ENCODE measurements at regions not wholly inside any gene's neighbourhood (a gene's known extent, or its start where the extent isn't known, plus 50 kb on each side); places are given as distances from the start of the nearest gene placed in this dataset.
"Not testable (repeated sequence)": the region's sequence is repeated elsewhere in the genome, so short reads cannot be mapped to it uniquely, and the experiment has no call there.

- Histone ChIP-seq H3K4me2 (ENCODE audit: low read depth, low read length, poor library complexity, severe bottlenecking) (no peak overlapping the region), H4K20me1 (ENCODE audit: insufficient read depth, low read depth, low read length) (no peaks in the 10 kb centered on the region), H3K4me1 (ENCODE audit: low read length) (no peaks in the 10 kb centered on the region), H3K4me3 (ENCODE audit: low read length) (no peak overlapping the region), H3K36me3 (ENCODE audit: insufficient read depth, low read length) (no peaks in the 10 kb centered on the region), H3K9me3 (ENCODE audit: low read length) (no peaks in the 10 kb centered on the region), H3K9me2 (replicated peaks; ENCODE audit: insufficient read depth, low read length) (no peaks in the 10 kb centered on the region), H3K79me2 (ENCODE audit: low read length) (no peaks in the 10 kb centered on the region), H3K27me3 (ENCODE audit: low read length) (no peaks in the 10 kb centered on the region), H3K9ac (ENCODE audit: low read length) (no peak overlapping the region), H2AFZ (ENCODE audit: low read length) (no peak overlapping the region), H3K27ac (ENCODE audit: low read length) (no peak overlapping the region)
- no peak for DNase-seq
These were observed 291.6 kb upstream of the CELF2 start for GRCh38 chr10:10726101-10726500.

DNA sequence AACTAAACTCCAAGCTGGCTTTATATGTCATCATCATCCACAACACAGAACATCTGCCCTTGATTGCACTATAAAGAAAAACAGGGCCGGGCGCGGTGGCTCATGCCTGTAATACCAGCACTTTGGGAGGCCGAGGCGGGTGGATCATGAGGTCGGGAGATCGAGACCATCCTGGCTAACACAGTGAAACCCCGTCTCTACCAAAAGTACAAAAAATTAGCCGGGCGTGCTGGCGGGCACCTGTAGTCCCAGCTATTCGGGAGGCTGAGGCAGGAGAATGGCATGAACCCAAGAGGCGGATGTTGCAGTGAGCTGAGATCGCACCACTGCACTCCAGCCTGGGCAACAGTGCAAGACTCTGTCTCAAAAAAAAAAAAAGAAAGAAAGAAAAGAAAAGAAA is 290.3 kb upstream of the CELF2 start:
- H3K9me3 ChIP-seq (ENCODE audit: low read length) = not testable (repeated sequence)

DNA sequence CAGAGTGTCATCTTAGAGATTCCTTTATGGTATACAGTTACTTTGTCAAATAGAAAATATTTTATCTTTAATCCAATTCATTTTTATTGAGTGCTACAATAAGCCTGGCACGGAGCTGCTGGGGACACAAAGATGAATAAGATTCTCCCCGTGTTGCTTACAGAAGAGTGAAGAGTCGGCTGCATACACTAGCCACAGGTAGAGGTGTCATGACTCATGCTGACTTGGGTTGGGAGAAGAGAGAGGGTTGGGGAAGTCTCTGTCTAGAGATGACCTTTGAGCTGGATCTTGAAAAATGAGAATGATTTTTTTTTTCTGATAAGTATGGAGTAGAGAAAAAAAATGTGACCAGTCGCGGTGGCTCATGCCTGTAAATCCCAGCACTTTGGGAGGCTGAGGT is 289.9 kb upstream of the CELF2 start:
- no peaks in the 10 kb centered on the region for H3K4me1 ChIP-seq (ENCODE audit: low read length)
- no peaks in the 10 kb centered on the region for H4K20me1 ChIP-seq (ENCODE audit: insufficient read depth, low read depth, low read length)
- H3K36me3 ChIP-seq (ENCODE audit: insufficient read depth, low read length) = no peaks in the 10 kb centered on the region
- H3K27ac ChIP-seq (ENCODE audit: low read length) = no peak overlapping the region
- H3K9ac ChIP-seq (ENCODE audit: low read length) = no peak overlapping the region
- H3K79me2 ChIP-seq (ENCODE audit: low read length) = no peaks in the 10 kb centered on the region
- no peak overlapping the region for H3K4me2 ChIP-seq (ENCODE audit: low read depth, low read length, poor library complexity, severe bottlenecking)
- H3K27me3 ChIP-seq (ENCODE audit: low read length) = no peaks in the 10 kb centered on the region
- H2AFZ ChIP-seq (ENCODE audit: low read length) = no peak overlapping the region
- H3K9me2 ChIP-seq (replicated peaks; ENCODE audit: insufficient read depth, low read length) = no peaks in the 10 kb centered on the region
- no peaks in the 10 kb centered on the region for H3K9me3 ChIP-seq (ENCODE audit: low read length)
- no peak overlapping the region for H3K4me3 ChIP-seq (ENCODE audit: low read length)
- DNase-seq = no peak

More for the DNA sequence above, 290.3 kb upstream of the CELF2 start:
- H3K4me2 ChIP-seq (ENCODE audit: low read depth, low read length, poor library complexity, severe bottlenecking); H4K20me1 ChIP-seq (ENCODE audit: insufficient read depth, low read depth, low read length); H3K4me1 ChIP-seq (ENCODE audit: low read length); H3K9ac ChIP-seq (ENCODE audit: low read length); H3K36me3 ChIP-seq (ENCODE audit: insufficient read depth, low read length); H3K4me3 ChIP-seq (ENCODE audit: low read length); DNase-seq; H3K27me3 ChIP-seq (ENCODE audit: low read length); H2AFZ ChIP-seq (ENCODE audit: low read length); H3K79me2 ChIP-seq (ENCODE audit: low read length); H3K27ac ChIP-seq (ENCODE audit: low read length); H3K9me2 ChIP-seq (replicated peaks; ENCODE audit: insufficient read depth, low read length): not testable (repeated sequence)

- Histone ChIP-seq H3K27ac (ENCODE audit: low read length) (no peak overlapping the region), H3K36me3 (ENCODE audit: insufficient read depth, low read length) (no peaks in the 10 kb centered on the region), H3K9ac (ENCODE audit: low read length) (no peak overlapping the region), H3K4me3 (ENCODE audit: low read length) (no peak overlapping the region), H3K9me3 (ENCODE audit: low read length) (no peaks in the 10 kb centered on the region), H3K27me3 (ENCODE audit: low read length) (no peaks in the 10 kb centered on the region), H3K4me1 (ENCODE audit: low read length) (no peaks in the 10 kb centered on the region), H2AFZ (ENCODE audit: low read length) (no peak overlapping the region), H3K79me2 (ENCODE audit: low read length) (no peaks in the 10 kb centered on the region), H4K20me1 (ENCODE audit: insufficient read depth, low read depth, low read length) (no peaks in the 10 kb centered on the region), H3K4me2 (ENCODE audit: low read depth, low read length, poor library complexity, severe bottlenecking) (no peak overlapping the region), H3K9me2 (replicated peaks; ENCODE audit: insufficient read depth, low read length) (no peaks in the 10 kb centered on the region)
- DNase-seq = no peak
These were observed 287.1 kb upstream of the CELF2 start for GRCh38 chr10:10730471-10731043.

- Histone ChIP-seq H3K4me2 (ENCODE audit: low read depth, low read length, poor library complexity, severe bottlenecking) (no peak overlapping the region), H3K4me1 (ENCODE audit: low read length) (no peaks in the 10 kb centered on the region), H3K27me3 (ENCODE audit: low read length) (no peaks in the 10 kb centered on the region), H3K9me2 (replicated peaks; ENCODE audit: insufficient read depth, low read length) (no peaks in the 10 kb centered on the region), H3K9me3 (ENCODE audit: low read length) (no peaks in the 10 kb centered on the region), H4K20me1 (ENCODE audit: insufficient read depth, low read depth, low read length) (no peaks in the 10 kb centered on the region), H3K27ac (ENCODE audit: low read length) (no peak overlapping the region), H3K79me2 (ENCODE audit: low read length) (no peaks in the 10 kb centered on the region), H3K4me3 (ENCODE audit: low read length) (no peak overlapping the region), H3K9ac (ENCODE audit: low read length) (no peak overlapping the region), H3K36me3 (ENCODE audit: insufficient read depth, low read length) (no peaks in the 10 kb centered on the region), H2AFZ (ENCODE audit: low read length) (no peak overlapping the region)
- DNase-seq = no peak
These were observed 286.3 kb upstream of the CELF2 start for GRCh38 chr10:10731366-10731765.

DNA sequence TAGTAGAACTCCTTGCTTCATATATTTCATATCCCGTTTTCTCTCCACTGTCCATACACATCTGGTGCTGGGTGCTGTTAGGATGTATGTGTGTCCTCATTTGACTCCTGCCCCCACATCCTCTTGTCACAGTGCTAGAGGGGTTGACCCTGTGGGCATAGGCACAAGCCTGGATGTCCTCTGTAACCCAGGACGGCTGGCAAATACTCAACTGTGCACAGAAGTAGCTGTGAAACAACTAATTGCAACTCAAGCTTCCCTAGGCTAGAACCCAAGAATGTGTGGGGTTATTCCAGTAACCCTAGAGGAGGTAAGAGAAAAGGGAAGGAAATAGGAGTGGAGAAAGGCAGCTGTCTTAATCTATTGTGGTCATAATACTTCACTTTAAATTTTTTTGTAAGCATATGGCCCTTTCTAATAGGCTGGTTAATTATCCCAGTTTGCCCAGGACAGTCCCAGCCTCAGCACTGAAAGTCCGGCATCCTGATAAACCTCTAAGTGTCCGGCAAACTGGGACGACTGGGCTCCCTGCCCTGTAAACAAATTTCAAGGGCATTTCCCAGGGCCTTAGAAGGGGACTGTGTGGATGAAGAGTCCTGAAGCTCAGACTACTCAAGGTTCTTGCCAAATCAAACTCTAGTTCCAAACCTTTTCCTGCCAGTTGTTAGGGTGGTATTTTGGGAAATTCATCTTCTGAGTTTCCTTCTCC is 283.2 kb upstream of the CELF2 start:
- Histone ChIP-seq H3K4me3 (ENCODE audit: low read length) (no peak overlapping the region), H3K36me3 (ENCODE audit: insufficient read depth, low read length) (no peaks in the 10 kb centered on the region), H3K4me1 (ENCODE audit: low read length) (no peaks in the 10 kb centered on the region), H3K27me3 (ENCODE audit: low read length) (no peaks in the 10 kb centered on the region), H3K9me2 (replicated peaks; ENCODE audit: insufficient read depth, low read length) (no peaks in the 10 kb centered on the region), H2AFZ (ENCODE audit: low read length) (no peak overlapping the region), H3K9ac (ENCODE audit: low read length) (no peak overlapping the region), H3K79me2 (ENCODE audit: low read length) (no peaks in the 10 kb centered on the region), H3K9me3 (ENCODE audit: low read length) (no peaks in the 10 kb centered on the region), H3K4me2 (ENCODE audit: low read depth, low read length, poor library complexity, severe bottlenecking) (no peak overlapping the region), H3K27ac (ENCODE audit: low read length) (no peak overlapping the region), H4K20me1 (ENCODE audit: insufficient read depth, low read depth, low read length) (no peaks in the 10 kb centered on the region)
- DNase-seq = no peak

DNA sequence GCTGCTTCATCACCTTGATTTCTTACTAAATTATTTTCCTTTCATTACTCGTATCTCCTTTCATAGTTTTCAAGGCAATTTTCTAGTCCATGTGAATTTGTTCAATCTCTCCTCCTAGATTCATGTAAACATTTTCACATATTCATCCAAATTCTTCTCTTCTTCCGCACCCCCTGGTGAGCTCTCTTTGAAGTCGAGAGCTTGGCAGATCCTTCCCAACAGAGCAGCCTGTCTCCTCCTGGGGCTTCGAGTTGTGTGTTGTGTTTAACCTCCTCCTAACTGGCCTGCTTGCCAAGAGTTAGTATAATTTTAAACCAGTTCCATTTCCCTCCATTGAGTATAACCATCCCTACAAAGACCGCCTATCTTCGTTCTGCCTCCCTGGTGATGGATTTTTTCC is 272.4 kb upstream of the CELF2 start:
- no peaks in the 10 kb centered on the region for H3K9me2 ChIP-seq (replicated peaks; ENCODE audit: insufficient read depth, low read length)
- peaks cover 4% of the 10 kb centered on the region; the same call in 1 of the 2 replicates for H3K9me3 ChIP-seq (ENCODE audit: low read length)
- H3K79me2 ChIP-seq (ENCODE audit: low read length) = no peaks in the 10 kb centered on the region
- H4K20me1 ChIP-seq (ENCODE audit: insufficient read depth, low read depth, low read length) = no peaks in the 10 kb centered on the region
- no peak overlapping the region for H3K4me2 ChIP-seq (ENCODE audit: low read depth, low read length, poor library complexity, severe bottlenecking)
- H3K9ac ChIP-seq (ENCODE audit: low read length) = no peak overlapping the region
- H3K4me1 ChIP-seq (ENCODE audit: low read length) = no peaks in the 10 kb centered on the region
- H3K36me3 ChIP-seq (ENCODE audit: insufficient read depth, low read length) = no peaks in the 10 kb centered on the region
- H3K4me3 ChIP-seq (ENCODE audit: low read length) = no peak overlapping the region
- H3K27ac ChIP-seq (ENCODE audit: low read length) = no peak overlapping the region
- H3K27me3 ChIP-seq (ENCODE audit: low read length) = no peaks in the 10 kb centered on the region
- no peak for DNase-seq
- H2AFZ ChIP-seq (ENCODE audit: low read length) = no peak overlapping the region

- no peaks in the 10 kb centered on the region for H4K20me1 ChIP-seq (ENCODE audit: insufficient read depth, low read depth, low read length)
These were observed 262.2 kb upstream of the CELF2 start for GRCh38 chr10:10755490-10755889.

More at GRCh38 chr10:10755490-10755889, 262.2 kb upstream of the CELF2 start:
- Histone ChIP-seq H3K4me3 (ENCODE audit: low read length) (no peak overlapping the region), H3K9ac (ENCODE audit: low read length) (no peak overlapping the region), H3K27me3 (ENCODE audit: low read length) (no peaks in the 10 kb centered on the region), H3K9me3 (ENCODE audit: low read length) (no peaks in the 10 kb centered on the region), H3K27ac (ENCODE audit: low read length) (no peak overlapping the region), H3K9me2 (replicated peaks; ENCODE audit: insufficient read depth, low read length) (no peaks in the 10 kb centered on the region), H3K79me2 (ENCODE audit: low read length) (no peaks in the 10 kb centered on the region), H3K4me2 (ENCODE audit: low read depth, low read length, poor library complexity, severe bottlenecking) (no peak overlapping the region), H2AFZ (ENCODE audit: low read length) (no peak overlapping the region), H3K36me3 (ENCODE audit: insufficient read depth, low read length) (no peaks in the 10 kb centered on the region), H3K4me1 (ENCODE audit: low read length) (no peaks in the 10 kb centered on the region)
- DNase-seq = no peak

Data from Karpas-422 (cell line).